ENCODE measurements at regions not wholly inside any gene's neighbourhood (a gene's known extent, or its start where the extent isn't known, plus 50 kb on each side); places are given as distances from the start of the nearest gene placed in this dataset.
"Not testable (repeated sequence)": the region's sequence is repeated elsewhere in the genome, so short reads cannot be mapped to it uniquely, and the experiment has no call there.

DNA sequence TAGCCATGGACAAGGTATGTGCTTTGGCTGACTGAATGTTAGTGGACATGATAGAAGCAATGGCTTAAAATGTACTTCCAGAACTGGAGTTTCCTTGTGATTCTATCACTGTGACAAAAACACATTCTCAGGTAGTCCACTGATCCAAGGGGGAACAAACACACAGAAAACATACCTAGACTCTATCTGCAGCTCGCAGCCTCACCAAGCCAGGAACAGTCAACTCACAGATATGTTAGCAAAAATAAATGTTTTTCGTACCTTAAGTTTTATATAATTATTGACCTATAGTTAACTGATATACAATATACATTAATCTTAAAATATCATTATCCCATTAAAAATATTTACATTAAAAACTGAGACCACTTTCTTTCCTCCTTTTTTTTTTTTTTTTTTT is 143.1 kb upstream of the C1QTNF3 start:
- not testable (repeated sequence) for TF ChIP-seq EP300, POLR2A (IDR thresholded peaks at IDR 0.05)

Measured in suprapubic skin (tissue), 2 donors.